ENCODE measurements at regions not wholly inside any gene's neighbourhood (a gene's known extent, or its start where the extent isn't known, plus 50 kb on each side); places are given as distances from the start of the nearest gene placed in this dataset.

DNA sequence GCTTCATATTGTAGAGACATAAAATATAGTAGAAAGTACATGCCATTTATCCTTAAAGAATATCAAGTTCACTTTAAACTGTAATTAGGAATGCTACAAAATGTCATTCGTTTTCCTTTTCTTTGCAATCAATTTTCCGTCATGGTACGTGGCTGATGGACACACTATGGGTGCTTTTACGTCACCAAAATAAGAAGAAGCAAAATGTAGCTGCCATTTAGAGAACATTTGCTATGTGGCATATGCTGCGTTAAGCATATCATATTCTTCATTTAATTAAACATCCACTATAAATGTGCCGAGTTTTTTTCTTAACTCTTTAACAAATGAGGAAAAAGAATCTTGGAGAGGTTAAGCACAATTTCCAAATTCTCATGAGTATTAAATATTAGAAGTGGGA lies 1358.5 kb upstream of the NXPH2 start:
- H3K27ac ChIP-seq (replicated peaks in 1 of 4): no peak overlapping the region
- H3K4me1 ChIP-seq: no peaks in the 10 kb centered on the region
- H3K36me3 ChIP-seq: no peaks in the 10 kb centered on the region
- no peak for DNase-seq (ENCODE audit: extremely low spot score)
- no peaks in the 10 kb centered on the region for H3K27me3 ChIP-seq
- WGBS: 87% methylated on average over 6 of the region's 6 CpGs
- no peak overlapping the region for H3K4me3 ChIP-seq
- TF ChIP-seq, protein P1, sequence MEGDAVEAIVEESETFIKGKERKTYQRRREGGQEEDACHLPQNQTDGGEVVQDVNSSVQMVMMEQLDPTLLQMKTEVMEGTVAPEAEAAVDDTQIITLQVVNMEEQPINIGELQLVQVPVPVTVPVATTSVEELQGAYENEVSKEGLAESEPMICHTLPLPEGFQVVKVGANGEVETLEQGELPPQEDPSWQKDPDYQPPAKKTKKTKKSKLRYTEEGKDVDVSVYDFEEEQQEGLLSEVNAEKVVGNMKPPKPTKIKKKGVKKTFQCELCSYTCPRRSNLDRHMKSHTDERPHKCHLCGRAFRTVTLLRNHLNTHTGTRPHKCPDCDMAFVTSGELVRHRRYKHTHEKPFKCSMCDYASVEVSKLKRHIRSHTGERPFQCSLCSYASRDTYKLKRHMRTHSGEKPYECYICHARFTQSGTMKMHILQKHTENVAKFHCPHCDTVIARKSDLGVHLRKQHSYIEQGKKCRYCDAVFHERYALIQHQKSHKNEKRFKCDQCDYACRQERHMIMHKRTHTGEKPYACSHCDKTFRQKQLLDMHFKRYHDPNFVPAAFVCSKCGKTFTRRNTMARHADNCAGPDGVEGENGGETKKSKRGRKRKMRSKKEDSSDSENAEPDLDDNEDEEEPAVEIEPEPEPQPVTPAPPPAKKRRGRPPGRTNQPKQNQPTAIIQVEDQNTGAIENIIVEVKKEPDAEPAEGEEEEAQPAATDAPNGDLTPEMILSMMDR (IDR thresholded peaks at IDR 0.05): no peak
- TF ChIP-seq POLR2AphosphoS5 (IDR thresholded peaks at IDR 0.05) (no peak), POLR2A (IDR thresholded peaks at IDR 0.05; ENCODE audit: low read depth) (no peak), EP300 (IDR thresholded peaks at IDR 0.05) (no peak)
- H3K9me3 ChIP-seq: peaks cover 0 to 11% (median 6%) of the 10 kb centered on the region in 4 donors
- intact Hi-C loops (cut with DNase I): no loop called here

DNA sequence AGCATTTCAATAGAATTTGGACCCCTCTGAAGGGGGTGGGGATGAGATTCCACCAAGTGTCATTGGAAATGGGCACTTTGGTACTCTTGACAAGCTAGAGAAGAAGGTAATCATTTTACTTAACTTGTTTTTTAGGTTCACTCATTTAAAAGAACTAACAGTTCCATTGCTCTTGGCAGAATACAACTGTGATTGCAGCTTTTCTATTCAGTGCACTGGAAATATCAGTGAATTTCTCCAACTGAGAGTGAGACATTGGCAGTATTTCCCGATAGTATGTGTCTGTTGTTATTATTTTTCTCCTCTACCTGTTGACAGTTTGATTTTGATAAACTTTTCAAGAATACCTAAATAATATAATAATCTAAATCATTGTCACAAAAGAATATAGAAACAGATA lies 1356.7 kb upstream of the NXPH2 start:
- TF ChIP-seq, protein P1 (IDR thresholded peaks at IDR 0.05): no peak
- TF ChIP-seq EP300 (IDR thresholded peaks at IDR 0.05) (no peak), POLR2A (IDR thresholded peaks at IDR 0.05; ENCODE audit: low read depth) (no peak), POLR2AphosphoS5 (IDR thresholded peaks at IDR 0.05) (no peak)
- WGBS: 96% methylated on average over 1 of the region's 1 CpG
- H3K27ac ChIP-seq (replicated peaks in 1 of 4): no peak overlapping the region
- no peaks in the 10 kb centered on the region for H3K36me3 ChIP-seq
- peaks cover 0 to 11% (median 6%) of the 10 kb centered on the region in 4 donors for H3K9me3 ChIP-seq
- intact Hi-C loops (cut with DNase I): no loop called here
- no peaks in the 10 kb centered on the region for H3K27me3 ChIP-seq
- H3K4me1 ChIP-seq: no peaks in the 10 kb centered on the region
- no peak for DNase-seq (ENCODE audit: extremely low spot score)
- no peak overlapping the region for H3K4me3 ChIP-seq

DNA sequence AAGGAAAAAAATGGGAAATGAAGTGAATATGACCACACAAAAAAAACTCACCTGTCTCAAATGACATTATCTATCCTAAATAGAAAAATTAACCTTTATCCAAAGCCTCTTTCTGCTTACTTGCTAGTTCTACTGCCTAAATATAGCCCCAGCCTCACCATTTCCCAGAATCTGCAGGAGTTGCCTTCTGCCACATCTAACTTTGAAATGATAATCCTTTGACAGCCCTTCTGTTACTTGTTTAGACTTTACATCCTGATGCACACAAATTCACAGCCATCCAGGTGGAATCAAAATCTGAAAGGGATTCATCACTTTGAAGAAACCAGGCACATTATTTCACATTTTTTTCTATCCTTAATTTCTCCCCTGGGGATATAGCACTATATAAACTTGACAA lies 1356.2 kb upstream of the NXPH2 start:
- TF ChIP-seq EP300 (IDR thresholded peaks at IDR 0.05) (no peak), POLR2A (IDR thresholded peaks at IDR 0.05; ENCODE audit: low read depth) (no peak), POLR2AphosphoS5 (IDR thresholded peaks at IDR 0.05) (no peak)
- TF ChIP-seq, protein P1 (IDR thresholded peaks at IDR 0.05): no peak
- intact Hi-C loops (cut with DNase I): no loop called here
- Histone ChIP-seq H3K36me3 (no peaks in the 10 kb centered on the region), H3K27me3 (no peaks in the 10 kb centered on the region), H3K27ac (replicated peaks in 1 of 4) (no peak overlapping the region), H3K4me3 (no peak overlapping the region), H3K4me1 (no peaks in the 10 kb centered on the region), H3K9me3 (peaks cover 0 to 8% (median 4%) of the 10 kb centered on the region in 4 donors)
- DNase-seq (ENCODE audit: extremely low spot score): no peak

DNA sequence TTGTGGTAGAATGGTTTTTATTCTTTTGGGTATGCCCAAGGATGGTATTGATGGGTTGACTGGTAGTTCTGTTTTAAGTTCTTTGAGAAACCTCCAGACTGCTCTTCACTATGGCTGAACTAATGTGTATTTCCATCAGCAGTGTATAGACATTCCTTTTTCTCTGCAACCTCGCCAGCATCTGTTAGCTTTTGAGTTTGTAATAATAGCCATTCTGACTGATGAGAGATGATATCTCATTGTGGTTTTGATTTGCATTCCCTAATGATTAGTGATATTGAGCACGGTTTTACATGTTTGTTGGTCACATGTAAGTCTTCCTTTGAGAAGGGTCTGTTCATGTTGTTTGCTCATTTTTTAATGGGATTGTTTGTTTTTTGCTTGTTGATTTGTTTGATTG lies 1348.7 kb upstream of the NXPH2 start:
- Histone ChIP-seq H3K4me3 (no peak overlapping the region), H3K9me3 (no peaks in the 10 kb centered on the region), H3K36me3 (no peaks in the 10 kb centered on the region), H3K27ac (replicated peaks in 1 of 4) (no peak overlapping the region), H3K27me3 (no peaks in the 10 kb centered on the region), H3K4me1 (no peaks in the 10 kb centered on the region)
- WGBS: 80% methylated on average over 2 of the region's 2 CpGs
- intact Hi-C loops (cut with DNase I): no loop called here
- no peak for DNase-seq (ENCODE audit: extremely low spot score)
- TF ChIP-seq, protein P1 (IDR thresholded peaks at IDR 0.05): no peak
- TF ChIP-seq POLR2AphosphoS5 (IDR thresholded peaks at IDR 0.05): no peak

DNA sequence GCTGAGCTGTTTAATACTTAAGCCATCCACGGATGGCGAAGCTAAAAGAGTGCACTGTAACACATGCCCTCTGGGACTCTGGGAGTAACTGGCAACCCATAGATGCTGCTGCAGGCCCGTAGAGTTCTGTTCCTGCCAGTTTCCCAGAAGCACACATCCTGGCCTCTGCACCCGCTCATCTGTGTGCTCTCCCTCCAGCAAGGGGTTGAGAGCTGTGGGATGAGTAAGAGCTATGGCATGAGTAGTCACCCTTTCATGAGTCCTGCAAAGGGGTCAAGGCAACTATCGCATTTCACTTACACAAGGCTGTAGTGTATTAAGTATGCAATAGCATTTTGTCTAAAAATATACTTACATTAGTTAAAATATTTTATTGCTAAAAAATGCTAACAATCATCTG lies 1341.8 kb upstream of the NXPH2 start:
- Histone ChIP-seq H3K4me3 (no peak overlapping the region), H3K27ac (replicated peaks in 1 of 4) (no peak overlapping the region), H3K4me1 (no peaks in the 10 kb centered on the region), H3K36me3 (no peaks in the 10 kb centered on the region), H3K27me3 (no peaks in the 10 kb centered on the region), H3K9me3 (no peaks in the 10 kb centered on the region)
- TF ChIP-seq POLR2AphosphoS5 (IDR thresholded peaks at IDR 0.05): no peak
- TF ChIP-seq, protein P1 (IDR thresholded peaks at IDR 0.05): no peak
- no peak for TF ChIP-seq POLR2A (IDR thresholded peaks at IDR 0.05; ENCODE audit: low read depth)
- TF ChIP-seq EP300 (IDR thresholded peaks at IDR 0.05): no peak
- WGBS: 100% methylated on average over 4 of the region's 5 CpGs
- intact Hi-C loops (cut with DNase I): no loop called here
- no peak for DNase-seq (ENCODE audit: extremely low spot score)

Measured in esophagus muscularis mucosa (tissue), 4 donors.